NOMO-1 treated with DMSO at 0.1 percent for 48 hours (cell line): ENCODE measurements at regions not wholly inside any gene's neighbourhood (a gene's known extent, or its start where the extent isn't known, plus 50 kb on each side); places are given as distances from the start of the nearest gene placed in this dataset.

Experiments used
- DNase-seq: peaks from one replicate; lab custom pipeline; 2025; ENCODE audit not compliant: unreplicated experiment; lab: John Stamatoyannopoulos, UW

DNA sequence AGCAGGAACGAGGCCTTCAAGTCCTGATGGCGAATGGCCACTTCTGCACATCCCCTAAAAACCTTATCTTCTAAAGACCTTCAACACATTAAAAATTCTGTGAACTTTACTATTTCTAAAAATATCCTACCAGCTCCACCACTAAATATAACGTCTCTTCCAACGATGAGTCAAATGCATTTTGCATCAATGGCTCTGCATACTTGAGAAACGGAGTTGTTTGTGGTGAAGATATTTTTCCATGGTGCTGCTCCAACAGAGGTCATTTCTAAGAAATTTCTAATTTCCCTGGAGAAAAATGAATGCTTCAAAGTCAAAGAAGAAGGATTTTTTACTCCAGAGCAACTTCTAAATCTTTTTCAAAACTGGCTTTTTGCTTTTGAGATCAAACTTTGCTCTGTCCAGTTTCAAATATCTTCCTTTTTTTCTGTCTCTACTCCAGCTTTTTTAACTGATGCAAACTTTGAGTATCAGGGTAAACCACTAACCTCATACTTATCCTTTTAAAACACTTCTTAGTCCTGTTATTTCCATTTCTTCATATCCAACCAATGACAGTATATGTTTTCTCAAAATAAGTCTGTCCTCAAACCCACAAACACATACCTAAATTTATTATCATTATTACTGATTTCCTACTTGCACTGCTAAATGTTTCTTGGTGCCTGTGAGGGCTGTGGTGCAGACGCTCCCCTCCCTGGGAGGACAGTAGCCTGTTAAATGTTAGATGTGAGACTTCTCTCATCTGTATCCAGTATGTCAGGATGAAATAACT lies 258.1 kb downstream of the KLF6 start:
- no peak for DNase-seq

DNA sequence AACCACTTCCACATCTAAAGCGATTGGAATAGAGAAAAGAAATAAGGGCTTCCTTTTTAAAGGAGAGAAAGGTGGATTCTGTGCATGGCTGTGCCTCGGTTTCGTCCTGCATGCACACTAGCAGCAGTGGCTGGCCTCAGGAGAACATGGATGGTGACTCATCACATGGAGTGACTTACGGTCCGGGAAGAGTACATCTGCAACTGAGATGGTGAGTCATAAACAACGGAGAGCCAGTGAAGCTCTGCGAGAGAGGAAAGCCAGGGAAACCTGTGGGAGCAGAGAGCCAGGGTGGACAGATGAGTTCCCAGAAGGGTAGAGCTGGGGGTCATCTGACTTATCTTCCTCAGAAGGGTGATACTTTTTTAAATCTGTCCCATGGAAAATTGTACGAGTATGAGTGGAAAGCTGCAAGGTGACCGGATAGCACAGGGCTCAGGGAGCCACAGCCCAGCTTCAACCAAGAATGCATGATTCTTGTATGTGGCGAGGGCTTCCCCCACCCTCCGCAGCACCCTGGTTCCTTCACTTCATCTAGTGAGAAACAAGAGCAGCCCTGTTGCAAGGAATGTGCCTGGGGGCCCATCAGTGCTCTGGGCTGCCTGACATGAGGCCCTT lies 259.1 kb downstream of the KLF6 start:
- DNase-seq: no peak

DNA sequence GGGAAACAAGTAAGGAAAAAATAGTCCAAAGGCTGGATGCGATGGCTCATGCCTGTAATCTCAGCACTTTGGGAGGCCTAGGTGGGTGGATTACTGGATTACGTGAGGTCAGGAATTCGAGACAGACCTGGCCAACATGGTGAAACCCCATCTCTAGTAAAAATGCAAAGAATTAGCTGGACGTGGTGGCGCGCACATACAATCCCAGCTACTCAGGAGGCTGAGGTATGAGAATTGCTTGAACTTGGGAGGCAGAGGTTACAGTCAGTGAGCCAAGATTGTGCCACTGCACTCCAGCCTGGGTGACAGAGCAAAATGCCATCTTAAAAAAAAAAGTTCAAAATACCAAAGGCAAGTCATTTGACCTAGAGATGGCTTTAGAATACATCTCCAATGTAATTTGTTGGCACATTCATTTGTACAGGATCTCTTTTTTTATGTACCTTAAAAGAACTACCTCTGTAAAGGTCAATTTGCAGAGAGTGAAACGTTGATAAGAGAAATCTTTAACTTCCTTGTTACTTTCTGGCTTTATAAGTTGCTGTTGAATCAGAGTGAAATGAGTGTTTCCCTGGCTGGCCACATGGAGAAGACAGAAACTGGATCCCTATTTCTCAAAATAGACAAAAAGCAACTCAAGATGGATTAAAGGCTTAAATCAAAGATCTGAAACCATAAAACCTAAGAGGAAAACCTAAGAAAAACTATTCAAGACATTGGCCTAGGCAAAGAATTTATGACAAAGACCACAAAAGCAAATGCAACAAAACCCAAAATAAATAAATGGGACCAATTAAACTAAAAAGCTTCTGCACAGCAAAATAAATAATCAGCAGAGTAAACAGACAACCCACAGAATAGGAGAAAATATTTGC lies 260.7 kb downstream of the KLF6 start:
- no peak for DNase-seq

DNA sequence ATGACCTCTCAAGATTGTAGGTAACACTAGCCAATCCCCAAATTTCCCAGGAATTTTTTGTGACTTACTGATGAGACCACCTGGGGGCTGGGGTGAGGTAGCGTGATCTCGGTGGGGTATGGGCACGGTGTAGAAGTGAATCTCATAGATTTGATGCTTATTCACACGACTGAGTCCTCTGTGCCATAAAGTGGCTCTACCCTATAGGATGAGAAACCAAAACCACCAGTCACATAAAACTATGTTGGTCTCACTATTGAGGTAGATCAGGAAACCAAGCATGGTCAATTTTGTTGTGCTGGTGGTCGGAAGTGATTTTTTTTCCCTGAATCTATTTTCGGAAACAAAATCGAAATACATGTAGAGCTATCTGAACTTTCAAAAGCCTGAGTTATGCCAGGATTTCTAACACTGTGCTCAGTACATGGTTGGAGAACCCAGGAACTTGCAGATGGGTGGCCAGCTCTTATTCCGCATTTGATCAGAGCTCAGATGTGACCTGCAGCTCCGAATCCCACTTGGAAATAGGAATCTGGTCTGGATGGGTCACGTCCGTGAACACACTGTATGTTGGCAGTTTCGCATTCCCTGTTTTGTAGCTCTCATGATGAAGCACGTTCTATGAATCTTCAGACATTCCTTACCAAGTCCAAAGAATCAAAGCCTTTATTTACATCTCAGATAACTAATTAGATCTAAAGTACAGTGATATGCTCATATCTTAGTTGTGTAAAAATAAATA lies 261.5 kb downstream of the KLF6 start:
- DNase-seq: no peak

DNA sequence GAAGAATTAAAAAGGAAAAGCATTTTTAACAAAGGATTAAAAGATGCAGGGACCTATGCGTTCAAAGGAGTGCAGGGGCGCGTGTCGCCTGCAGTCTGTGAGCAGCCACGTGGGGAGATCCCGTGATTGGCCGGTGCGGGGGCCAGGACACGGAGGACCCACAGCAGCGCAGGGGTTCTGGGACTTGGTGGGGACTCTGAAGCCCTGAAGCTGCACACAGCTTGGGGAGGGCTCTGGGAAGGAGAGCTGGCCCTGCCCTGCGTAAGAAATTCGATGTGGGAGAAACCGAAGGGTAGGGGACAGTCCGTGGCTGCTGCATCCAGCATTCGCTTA lies 268.1 kb downstream of the KLF6 start:
- DNase-seq: no peak

DNA sequence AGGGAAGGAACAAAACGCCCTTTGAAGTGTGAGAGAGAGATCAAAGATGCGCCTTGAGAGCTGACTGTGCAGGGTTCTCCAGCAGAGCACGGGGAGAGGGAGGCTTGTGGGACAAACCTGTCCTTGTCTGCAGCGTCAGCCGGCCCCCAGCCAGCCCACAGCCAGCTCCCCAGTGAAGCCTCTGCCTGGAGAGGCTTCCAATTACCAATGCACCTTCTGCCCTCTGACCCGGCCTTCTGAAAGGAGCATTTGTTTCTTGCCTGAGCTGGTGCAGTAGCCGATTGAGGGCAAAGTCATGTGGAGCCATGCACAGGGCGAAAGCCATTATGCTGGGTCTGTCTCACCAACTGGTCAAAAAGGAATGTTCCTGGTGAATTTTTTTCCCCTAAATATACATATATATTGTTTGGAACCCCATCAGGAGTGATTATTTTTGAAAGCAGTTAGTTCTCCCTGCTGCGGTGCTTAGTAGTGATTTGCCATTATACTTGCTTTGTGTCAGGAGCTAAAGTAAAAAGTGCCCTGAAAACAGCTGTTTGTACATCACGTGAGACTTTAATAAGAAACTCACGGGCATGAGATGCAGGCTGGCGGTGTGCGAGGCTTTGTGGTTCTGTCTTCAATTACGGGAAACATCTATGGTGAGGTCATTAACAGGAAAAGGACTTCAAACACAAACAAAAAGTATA lies 268.6 kb downstream of the KLF6 start:
- DNase-seq: no peak

DNA sequence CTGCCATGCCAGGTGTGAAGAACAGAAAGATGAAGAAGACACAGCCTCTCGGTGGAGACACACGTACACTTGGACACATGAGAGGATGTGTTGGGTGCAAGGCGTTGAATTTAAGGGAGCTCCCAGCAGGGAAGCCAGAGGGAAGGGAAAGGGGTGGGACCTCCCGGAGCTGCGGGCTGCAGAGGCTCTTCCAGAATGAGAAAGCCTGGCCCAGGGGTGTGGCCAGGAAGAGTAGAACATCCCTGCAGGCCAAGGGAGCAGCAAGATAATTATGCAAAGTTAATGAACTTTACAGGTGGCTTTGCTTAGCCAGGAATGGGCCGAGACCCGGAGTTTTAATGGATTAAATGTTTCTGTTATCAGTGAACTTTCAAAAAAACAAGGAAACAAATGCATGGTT lies 270.3 kb downstream of the KLF6 start:
- DNase-seq: no peak

DNA sequence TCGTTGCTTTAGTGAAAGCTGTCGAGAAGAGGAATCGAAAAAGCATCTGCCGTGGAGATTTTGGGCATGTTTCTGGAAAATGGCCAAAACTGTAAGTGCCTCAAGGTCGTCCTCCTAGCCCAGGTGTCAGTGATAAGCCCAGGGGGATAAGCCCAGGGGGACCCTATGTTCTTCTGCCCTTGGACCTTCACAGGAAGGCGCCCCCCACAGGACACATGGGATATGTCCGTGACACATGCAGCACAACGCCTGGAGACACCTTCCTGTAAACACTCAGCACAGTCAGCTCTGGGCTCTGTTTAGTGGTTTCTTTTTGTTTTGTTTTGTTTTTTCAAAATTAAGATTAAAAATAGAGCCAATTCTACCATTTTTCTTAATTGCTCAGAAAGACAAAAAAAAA lies 272.7 kb downstream of the KLF6 start:
- DNase-seq: no peak

DNA sequence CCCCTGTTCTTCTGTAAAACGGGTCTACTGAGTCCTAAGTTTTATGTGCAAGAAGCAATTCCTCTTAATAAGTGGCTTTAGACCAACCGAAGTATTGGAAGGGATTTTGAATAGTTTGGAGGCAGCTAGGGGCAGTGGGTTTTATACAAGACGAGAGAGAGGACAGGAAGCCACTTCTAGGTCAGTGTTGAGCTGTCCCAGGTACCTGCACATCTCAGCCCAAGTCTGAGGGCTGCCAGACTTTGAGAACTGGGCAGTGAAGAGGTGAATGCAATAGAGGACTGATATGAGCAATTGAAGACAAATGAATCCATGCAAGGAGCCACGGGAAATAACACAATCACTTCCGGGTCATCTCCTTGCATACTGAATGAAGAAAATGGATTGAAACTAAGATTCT lies 273.5 kb downstream of the KLF6 start:
- no peak for DNase-seq

DNA sequence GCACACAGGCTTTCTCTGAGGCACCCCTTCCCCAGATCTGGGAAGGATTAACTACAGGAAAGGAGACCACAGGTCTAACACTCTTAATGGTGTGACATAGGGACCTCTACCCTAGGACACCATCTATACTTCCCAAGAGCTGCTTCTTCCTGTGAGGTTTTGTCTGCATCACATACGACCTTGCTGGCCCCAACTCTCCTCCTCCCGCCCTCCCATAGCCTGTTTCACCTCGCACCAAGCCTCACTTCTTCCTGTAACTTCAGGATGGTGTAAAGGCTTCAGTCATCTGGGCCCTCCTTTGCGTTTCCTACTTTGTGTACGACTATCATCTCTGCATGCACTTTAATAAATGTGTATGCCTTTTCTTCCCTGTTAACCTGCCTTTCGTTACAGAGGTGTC lies 274.3 kb downstream of the KLF6 start:
- no peak for DNase-seq

DNA sequence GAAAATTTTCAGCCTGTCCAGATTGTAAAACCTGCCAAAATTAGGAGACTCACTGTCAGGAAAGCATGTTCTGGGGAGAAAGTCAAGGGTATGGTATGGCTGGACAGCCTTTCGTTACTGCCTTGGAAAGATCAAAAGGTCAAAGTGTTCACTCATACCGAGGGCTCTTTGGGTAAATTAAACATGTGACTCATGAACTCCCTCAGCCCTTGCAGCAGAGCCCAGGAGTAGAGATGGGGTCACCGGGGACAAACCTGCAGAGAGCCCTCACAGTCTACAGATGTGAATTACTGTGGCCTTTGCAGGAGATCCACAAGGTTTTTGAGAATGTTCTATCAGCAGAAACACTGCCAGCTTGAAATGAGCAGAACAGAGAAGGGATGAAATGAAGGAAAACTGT lies 275.7 kb downstream of the KLF6 start:
- DNase-seq: no peak

DNA sequence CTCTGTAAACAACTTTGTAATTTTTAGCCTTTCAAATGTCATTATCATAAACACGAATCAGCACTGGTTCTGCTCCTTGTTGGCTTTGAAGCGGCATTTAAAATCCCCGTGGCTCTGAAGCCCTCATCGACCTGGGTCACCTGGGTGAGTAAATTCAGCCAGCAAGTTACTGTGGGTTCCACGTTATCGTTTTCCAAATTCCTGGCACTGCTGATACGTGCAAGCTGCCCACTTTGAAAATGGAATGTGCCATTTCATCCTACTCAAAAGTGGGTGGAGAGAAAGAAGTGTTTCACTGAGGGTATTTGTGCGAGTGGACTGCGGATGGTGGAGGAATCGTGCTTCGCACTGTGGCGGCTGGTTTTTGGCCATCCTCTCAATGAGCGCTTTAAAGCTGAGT lies 281.7 kb downstream of the KLF6 start:
- DNase-seq: no peak

DNA sequence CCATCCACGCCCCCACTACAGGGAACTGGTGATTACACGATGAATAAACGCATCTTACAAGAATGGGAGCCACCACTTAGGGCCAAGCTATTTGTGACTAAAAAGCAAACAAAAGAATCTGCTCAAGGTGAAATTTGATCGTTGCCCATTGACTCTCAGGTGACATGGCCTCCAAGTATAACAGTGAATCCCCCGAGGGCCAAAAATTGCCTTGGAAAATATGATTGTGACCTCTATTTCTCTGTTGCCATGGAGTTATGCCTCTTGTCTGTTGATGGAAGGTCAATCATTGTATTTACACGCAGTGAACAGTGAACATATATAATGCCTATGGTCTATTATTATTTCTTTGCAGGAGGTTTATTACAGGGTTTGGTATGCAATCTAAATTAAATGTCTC lies 282.3 kb downstream of the KLF6 start:
- DNase-seq: no peak

DNA sequence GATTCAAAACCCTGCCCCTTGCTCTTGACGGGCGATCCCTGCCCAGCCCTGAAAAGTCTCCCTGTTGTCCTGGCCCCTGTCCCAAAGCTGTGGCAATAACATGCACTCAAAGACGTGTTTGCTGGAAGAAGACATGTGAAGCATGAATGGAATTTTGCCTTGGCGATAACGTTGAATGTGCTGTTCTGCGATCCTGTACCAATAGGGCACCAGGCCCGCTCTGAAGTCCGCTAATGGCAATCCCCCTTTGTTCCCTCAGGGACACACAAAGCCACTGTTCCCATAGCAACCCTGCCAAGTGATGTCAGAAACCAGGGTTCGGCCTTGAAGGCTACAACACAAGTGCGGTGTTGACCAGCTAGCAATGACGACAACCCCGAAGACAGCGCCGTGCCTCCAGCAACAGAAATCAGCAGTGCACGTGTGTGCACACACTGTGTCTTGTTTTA lies 284.6 kb downstream of the KLF6 start:
- DNase-seq: no peak

DNA sequence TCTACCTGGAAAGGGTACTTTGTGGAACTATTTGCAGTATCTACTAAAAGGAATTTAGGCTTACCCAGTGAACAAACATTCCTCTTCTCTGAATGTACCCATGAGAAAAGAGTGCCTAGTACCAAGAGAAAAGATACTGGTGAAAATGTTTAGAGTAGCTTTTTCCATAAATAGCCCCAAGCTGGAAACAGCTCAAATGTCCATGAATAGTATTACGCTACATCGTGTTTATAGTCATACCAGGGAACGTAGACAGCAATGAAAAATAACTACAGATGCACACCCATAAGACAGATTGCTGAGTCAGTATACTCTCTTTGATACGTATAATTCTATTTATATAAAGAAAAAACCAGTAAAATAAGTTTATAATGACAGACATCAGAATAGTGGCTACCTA lies 285.9 kb downstream of the KLF6 start:
- no peak for DNase-seq

DNA sequence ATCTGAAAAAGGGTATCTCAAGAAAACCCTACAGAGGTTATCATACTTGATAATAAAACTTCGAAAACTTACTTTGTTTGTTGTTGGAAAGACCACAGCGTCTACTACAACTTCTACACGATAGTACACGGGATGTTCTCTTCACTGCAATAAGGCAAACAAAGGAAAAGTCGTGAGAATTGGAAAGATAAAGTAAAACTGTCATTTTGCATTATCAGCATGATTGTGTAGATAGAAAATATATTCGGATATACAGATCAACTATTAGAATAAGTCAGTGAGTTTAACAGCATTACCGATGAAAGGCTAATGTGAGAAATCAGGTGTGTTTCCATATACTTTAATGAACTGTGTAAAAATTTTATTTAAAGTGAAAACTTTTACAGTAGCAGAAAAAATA lies 287.4 kb downstream of the KLF6 start:
- no peak for DNase-seq

DNA sequence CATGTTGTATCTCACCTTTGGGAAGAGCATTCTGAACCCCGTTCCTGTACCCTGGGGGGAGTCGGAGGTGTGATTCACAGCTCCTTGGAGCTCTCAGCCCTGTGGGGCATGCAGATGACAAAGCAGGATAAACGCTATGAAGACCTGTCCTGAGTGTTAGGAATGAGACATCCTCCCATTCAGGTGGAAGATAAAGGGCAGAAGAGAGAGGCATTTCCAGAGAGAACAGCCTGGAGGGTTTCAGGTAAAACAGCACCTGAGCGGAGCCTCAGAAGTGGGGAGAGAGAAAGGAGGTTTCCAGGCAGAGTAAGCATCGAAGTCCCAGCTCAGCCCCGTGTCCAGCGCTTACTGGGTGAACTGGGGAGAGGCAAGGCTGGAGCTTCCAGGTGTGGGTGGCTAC lies 288.9 kb downstream of the KLF6 start:
- no peak for DNase-seq

DNA sequence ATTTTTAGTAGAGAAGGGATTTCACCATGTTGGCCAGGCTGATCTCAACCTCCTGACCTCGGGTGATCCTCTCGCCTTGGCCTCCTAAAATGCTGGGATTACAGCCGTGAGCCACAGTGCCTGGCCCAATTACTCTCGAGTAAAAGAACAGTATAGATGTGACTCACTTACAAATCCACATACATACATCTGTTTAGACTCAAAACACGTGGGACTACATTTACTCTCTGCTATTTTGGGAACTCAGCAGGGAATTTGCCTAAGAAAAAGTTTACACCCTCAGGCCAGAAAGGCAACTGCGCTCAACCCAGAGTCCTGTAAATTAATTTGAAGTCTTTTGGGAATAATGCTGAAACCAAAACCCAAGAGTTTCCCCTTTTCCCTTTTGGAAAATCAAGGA lies 289.7 kb downstream of the KLF6 start:
- DNase-seq: no peak

DNA sequence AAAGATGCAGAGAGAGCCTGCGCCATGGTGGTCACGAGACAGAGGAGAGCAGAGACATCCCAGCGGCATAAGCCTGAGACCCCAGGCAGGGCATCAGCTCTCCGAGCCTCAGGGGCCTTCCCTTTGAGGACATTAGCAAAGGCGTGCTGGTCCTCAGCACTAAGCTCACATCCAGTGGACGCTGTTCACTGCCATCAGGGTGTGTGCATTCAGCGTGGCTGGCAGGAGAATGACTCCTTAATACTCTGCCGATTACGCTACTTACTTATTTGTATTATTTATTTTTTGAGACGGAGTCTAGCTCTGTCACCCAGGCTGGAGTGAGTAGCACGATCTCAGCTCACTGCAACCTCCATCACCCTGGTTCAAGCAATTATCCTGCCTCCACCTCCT lies 290.2 kb downstream of the KLF6 start:
- DNase-seq: no peak

DNA sequence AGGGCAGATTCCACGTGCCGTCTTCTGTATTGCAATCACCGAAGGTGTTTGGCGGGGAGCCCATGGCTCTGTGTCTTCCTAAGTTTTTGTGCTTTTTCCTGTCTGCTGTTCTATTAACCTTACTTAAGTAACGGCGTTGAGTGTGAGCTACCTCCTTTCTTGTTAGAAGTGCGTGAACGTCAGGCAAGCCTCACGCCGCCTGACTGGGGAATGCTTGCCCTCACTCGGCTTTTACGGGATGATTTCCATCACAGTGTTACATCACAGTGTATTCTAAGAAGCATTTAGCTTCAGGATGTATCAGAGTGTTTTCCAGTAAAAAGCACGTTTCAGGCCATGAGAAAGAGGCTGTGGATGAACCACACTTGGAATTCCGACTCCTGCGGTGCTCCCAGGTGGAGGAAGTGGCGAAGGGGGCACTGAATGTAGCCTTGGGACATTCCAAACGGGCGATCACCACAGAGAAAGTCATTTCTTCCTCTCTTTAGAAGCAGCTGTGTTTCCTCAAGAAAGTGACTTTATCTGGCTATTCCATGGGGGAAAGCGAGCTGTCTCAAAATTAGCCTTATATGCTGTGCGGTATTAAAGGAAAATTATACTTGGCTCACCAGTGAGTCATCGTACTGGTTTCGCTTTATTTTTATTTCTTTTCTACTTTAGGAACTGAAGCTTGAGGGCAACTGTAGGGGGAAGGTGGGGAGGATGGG lies 290.7 kb downstream of the KLF6 start:
- peak; percentile 18 for DNase-seq
